Calu3 (cell line): ENCODE measurements at regions not wholly inside any gene's neighbourhood (a gene's known extent, or its start where the extent isn't known, plus 50 kb on each side); places are given as distances from the start of the nearest gene placed in this dataset.
"Not testable (repeated sequence)": the region's sequence is repeated elsewhere in the genome, so short reads cannot be mapped to it uniquely, and the experiment has no call there.

Experiments used
- BruUV-seq: library from RNA; stranded (reverse); fragments of 400-500 nt; replicated peaks from 2 replicates; lab custom pipeline; 2021; lab: Mats Ljungman, UMichigan
- CTCF ChIA-PET: fragments of 300-600 bp; sonication (Branson Sonifier 250); formaldehyde crosslinking; loops from one replicate; lab custom pipeline; 2022; ENCODE audit warnings: antibody characterized with exemption; lab: Charles Lee
- DNase-seq: peaks from one replicate; pipeline ENCODE4 v3.0.0; 2022
- H3K27ac Mint-ChIP-seq: one replicate; pipeline ENCODE4 v1.8.0; 2022; ENCODE audit warnings: mixed read lengths; ENCODE audit not compliant: unreplicated experiment
- H3K27me3 Mint-ChIP-seq: one replicate; pipeline ENCODE4 v1.8.0; 2022; ENCODE audit warnings: mixed read lengths; ENCODE audit not compliant: unreplicated experiment
- H3K36me3 Mint-ChIP-seq: one replicate; pipeline ENCODE4 v1.8.0; 2022; ENCODE audit warnings: mild to moderate bottlenecking, moderate library complexity, mixed read lengths; ENCODE audit not compliant: insufficient read depth, unreplicated experiment
- H3K4me1 Mint-ChIP-seq: one replicate; pipeline ENCODE4 v1.8.0; 2022; ENCODE audit warnings: mild to moderate bottlenecking, low read depth, mixed read lengths; ENCODE audit not compliant: unreplicated experiment
- H3K4me3 Mint-ChIP-seq: one replicate; pipeline ENCODE4 v1.8.0; 2022; ENCODE audit warnings: mild to moderate bottlenecking, low read depth, moderate library complexity, mixed read lengths; ENCODE audit not compliant: unreplicated experiment
- H3K9me3 Mint-ChIP-seq: one replicate; pipeline ENCODE4 v1.8.0; 2022; ENCODE audit warnings: low read depth, mixed read lengths; ENCODE audit not compliant: unreplicated experiment
- CTCF ChIP-seq: fragments of 200-600 bp; IDR thresholded peaks from one replicate; pipeline ENCODE4 v1.8.0; 2022; ENCODE audit warnings: antibody characterized with exemption; ENCODE audit not compliant: unreplicated experiment
- intact Hi-C: fragments of 100-400 bp; cut with micrococcal nuclease; formaldehyde crosslinking; loops from one replicate; pipeline ENCODE4 v1.10.0; 2022; ENCODE audit not compliant: unreplicated experiment

- no peaks in the 10 kb centered on the region for H3K4me1 Mint-ChIP-seq
- CTCF ChIA-PET: no interaction called here
Measured at GRCh38 chr10:6795541-6795940, 215.5 kb upstream of the PRKCQ start.

GRCh38 chr10:6794841-6795240 lies 214.8 kb upstream of the PRKCQ start:
- BruUV-seq, DNase-seq, H3K4me3 Mint-ChIP-seq, H3K36me3 Mint-ChIP-seq, H3K27me3 Mint-ChIP-seq, H3K4me1 Mint-ChIP-seq, H3K9me3 Mint-ChIP-seq, H3K27ac Mint-ChIP-seq, CTCF ChIA-PET, intact Hi-C loops: not testable (repeated sequence)

More at GRCh38 chr10:6795541-6795940, 215.5 kb upstream of the PRKCQ start:
- Mint-ChIP-seq H3K4me3 (no peak overlapping the region), H3K9me3 (no peaks in the 10 kb centered on the region), H3K36me3 (peaks cover 4% of the 10 kb centered on the region), H3K27me3 (no peaks in the 10 kb centered on the region), H3K27ac (no peak overlapping the region)
- no TSS peak for BruUV-seq
- intact Hi-C loops: no loop called here
- DNase-seq: no peak
- TF ChIP-seq CTCF: no peak

- no peaks in the 10 kb centered on the region for H3K9me3 Mint-ChIP-seq
- DNase-seq: no peak
- peaks cover 4% of the 10 kb centered on the region for H3K36me3 Mint-ChIP-seq
- CTCF ChIA-PET: no interaction called here
- no peaks in the 10 kb centered on the region for H3K27me3 Mint-ChIP-seq
- H3K27ac Mint-ChIP-seq: no peak overlapping the region
- intact Hi-C loops: no loop called here
- H3K4me3 Mint-ChIP-seq: no peak overlapping the region
- no peaks in the 10 kb centered on the region for H3K4me1 Mint-ChIP-seq
- TF ChIP-seq CTCF: no peak
- BruUV-seq: no TSS peak
Measured at GRCh38 chr10:6794441-6794840, 214.4 kb upstream of the PRKCQ start.

- Mint-ChIP-seq H3K36me3 (no peaks in the 10 kb centered on the region), H3K9me3 (no peaks in the 10 kb centered on the region), H3K4me1 (no peaks in the 10 kb centered on the region), H3K27me3 (no peaks in the 10 kb centered on the region), H3K4me3 (no peak overlapping the region), H3K27ac (no peak overlapping the region)
- no TSS peak for BruUV-seq
- intact Hi-C loops: no loop called here
- no peak for TF ChIP-seq CTCF
- CTCF ChIA-PET: no interaction called here
- no peak for DNase-seq
Measured at GRCh38 chr10:6788731-6789130, 208.7 kb upstream of the PRKCQ start.

- no TSS peak for BruUV-seq
- Mint-ChIP-seq H3K27me3 (no peaks in the 10 kb centered on the region), H3K4me1 (no peaks in the 10 kb centered on the region), H3K4me3 (no peak overlapping the region), H3K27ac (no peak overlapping the region), H3K9me3 (no peaks in the 10 kb centered on the region), H3K36me3 (no peaks in the 10 kb centered on the region)
- no peak for DNase-seq
- TF ChIP-seq CTCF: no peak
- intact Hi-C loops: no loop called here
- CTCF ChIA-PET: no interaction called here
Measured at GRCh38 chr10:6788231-6788630, 208.2 kb upstream of the PRKCQ start.
